HuH-7.5 (cell line): ENCODE measurements at regions not wholly inside any gene's neighbourhood (a gene's known extent, or its start where the extent isn't known, plus 50 kb on each side); places are given as distances from the start of the nearest gene placed in this dataset.

Source experiments
- DNase-seq: peaks from one replicate; pipeline ENCODE4 v3.0.0; 2011; ENCODE audit warnings: low spot score

DNA sequence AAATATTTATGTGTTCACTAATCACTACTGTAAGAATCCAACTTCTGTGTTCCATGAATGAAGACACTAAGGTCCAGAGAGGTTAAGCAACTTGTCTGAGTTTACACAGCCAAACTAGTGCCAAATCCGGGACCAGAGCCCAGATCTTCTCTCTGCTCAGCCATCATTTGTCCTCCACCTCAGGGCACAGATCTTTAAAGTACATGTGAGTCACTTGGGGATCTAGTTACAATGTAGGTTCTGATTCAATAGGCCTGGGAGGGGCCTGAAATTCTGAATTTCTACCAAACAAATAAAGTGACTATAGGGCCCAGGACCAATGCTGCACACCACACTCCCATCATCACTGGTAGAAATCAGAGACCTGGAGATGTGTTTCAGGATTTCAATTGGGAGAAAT is 162.9 kb downstream of the GXYLT1 start:
- no peak for DNase-seq

DNA sequence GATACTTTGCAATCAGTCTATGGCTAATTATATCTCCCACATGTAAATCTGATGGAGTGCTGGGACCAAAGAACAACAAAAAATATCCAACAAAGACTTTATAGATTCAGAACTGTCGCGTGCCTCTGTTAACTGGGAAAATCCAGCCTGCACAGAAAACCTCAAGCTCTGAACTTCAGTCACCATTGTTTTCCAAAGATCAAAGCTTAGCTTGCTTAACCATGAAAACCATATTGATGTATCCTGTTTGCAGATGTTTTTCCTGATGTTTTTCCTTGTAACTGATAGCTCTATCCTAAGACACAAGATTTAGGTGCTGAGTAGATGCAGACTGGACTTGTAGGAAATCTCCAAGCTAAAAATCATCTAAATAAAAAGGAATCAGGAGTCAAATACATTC is 163.7 kb downstream of the GXYLT1 start:
- no peak for DNase-seq

DNA sequence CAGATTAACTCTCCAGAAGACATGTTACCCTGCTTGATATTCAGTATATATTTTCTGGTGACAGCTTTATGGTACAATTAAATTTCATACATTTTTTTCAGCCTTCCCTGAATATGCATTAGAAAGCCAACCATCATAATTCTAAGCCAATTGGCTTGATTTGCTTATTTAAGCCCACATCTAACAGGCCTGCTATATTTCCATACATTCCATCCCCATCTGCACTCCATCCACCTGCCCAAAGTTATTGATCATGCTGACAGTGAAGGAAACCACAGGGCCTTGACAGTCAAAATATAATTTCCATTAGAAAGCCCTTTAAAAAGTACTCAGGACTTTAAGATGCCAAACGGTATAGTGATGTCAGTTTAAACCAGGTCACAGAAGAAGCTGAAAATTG is 164.3 kb downstream of the GXYLT1 start:
- no peak for DNase-seq

DNA sequence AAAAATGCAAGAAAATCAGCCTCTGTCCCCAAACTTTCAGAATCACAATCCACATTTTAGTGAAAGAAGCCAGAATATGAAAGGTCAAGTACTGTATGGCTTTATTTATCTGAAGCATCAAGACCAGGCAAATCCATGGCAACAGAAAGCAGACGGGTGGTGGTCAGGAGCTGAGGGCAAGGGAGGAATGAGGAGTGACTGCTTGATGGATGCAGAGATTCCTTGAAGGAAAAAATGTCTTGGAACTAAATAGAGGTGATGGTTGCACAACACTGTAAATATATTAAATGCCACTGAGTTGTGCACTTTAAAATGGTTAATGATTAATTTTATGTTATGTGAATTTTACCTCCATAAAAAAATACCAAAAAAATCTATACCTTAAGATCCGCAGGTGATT is 165.1 kb downstream of the GXYLT1 start:
- no peak for DNase-seq

DNA sequence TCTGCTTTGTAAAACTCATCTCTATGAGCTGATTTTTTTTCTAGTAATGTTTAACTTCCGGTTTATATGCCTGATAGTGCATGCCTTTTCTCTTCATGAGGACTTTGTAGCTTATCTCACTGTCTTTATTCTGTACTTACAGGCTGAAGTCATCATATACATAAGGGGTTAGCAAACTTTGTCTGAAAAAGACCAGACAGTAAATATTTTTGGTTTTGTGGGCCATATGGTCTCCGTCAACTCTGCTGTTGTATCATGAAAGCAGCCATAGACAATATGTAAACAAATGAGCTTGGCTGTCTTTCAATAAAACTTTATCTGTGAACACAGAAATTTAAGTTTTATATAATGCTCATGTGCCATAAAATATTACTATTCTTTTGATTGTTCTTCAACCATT is 172.1 kb downstream of the GXYLT1 start:
- no peak for DNase-seq

DNA sequence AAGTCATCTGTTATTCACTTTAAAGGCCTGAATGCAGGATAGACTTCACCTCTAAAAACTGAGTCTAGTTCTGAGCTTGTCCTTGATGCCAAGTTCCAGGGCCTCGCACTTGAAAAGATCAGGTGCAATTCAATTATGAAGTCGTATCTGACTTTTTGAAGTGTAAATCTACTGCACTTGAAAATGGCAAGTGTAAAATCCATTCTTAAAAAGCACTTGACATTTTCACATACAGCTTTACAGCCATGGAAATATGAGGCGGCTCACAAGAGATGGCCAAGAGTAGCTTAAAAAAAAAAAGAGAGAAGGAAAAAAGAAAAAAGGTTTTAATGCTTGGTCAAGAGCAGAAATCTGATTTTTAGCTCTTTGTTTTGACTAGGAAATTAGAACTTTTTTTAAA is 172.5 kb downstream of the GXYLT1 start:
- no peak for DNase-seq

DNA sequence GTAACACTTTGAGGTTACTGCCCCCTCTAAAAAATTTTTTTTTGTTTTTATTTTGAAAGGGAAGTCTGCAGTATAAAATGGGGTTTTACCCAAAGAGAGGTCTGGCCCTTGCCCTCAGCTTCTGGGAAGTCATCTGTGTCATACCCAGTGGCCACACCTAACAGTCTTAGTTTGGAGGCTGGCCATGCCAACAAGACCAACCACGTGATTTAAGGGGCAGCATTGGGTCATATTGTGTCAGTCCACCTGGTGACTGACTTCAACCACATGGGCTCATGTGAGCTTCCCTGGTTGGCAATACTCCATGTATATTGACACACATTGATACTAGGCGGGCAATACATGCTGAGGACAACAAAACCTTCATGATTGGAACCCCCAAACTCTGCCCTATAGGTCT is 173.9 kb downstream of the GXYLT1 start:
- DNase-seq: no peak

DNA sequence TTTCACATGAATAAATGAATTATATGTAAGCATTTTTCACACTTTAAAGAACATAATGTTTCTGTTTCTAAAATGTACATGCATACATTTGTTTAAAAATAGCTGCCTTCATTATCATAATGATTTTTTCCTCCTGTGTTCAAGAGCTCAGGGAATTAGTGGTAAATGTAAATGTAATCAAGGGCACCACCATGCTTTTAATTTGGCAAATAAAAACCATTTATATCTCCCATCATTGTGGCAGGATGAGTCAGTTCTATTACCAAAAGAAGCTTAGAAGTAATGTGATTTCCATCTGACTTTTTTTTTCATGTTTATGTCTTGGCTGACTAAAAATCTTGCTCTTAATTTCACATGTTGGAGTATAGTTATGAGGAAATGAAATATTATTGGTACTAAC is 176.1 kb downstream of the GXYLT1 start:
- no peak for DNase-seq

DNA sequence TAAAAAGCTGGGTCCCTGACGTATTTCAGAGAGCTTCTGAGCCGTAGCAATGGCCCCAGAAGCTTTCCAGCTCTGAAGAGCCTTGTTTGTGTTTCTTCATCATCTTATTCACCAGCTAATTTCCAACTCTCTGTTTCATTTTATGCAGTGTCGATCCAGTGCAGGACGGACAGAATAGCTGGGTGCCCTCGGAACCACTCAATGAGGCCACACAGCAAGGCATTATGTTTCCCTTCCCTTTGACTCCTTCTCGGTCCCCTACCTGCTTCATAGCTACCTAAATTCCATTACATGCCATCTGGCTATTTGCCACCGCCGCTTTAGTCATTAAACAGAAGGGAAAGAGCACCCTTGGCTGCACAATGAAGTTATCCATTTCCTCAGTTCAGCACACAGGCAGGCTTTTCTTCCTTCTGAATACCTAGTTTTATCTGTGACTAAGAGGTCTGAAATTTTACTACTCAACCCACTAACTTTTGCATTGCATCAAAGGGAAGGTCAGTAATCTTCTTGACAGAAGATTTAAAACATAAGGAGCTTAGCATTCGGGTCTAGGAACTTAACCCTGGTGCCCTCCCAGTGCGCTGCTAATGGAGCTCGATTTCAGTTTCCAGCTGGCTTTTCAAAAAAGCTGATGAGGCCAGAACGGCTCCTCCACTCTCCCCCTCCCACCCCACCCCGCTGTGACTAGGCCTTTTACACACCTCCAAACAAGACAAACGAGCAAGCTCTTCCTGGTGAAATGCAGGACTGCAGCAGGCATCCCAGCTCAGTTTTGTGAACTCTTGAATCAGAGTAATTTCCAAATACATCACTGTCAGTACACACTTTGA is 176.8 kb downstream of the GXYLT1 start:
- DNase-seq: no peak

DNA sequence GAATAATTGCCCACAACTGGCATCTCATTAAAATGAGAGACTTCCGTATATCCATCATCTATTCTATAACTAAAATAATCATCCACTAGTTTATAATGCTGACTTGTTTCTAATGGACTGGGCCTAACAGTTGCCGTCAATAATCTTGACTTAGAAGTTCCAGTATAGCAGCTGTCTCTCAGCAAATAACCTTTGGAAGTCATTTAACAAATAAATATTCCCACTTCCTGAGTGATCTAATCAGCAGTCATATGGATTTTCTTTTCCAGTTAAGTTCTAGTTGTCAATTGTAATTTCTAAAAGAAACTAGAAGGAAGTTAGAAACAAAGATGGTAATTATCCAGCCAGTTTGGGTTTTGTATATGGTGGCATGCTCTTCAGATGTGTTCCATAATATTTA is 177.8 kb downstream of the GXYLT1 start:
- no peak for DNase-seq

DNA sequence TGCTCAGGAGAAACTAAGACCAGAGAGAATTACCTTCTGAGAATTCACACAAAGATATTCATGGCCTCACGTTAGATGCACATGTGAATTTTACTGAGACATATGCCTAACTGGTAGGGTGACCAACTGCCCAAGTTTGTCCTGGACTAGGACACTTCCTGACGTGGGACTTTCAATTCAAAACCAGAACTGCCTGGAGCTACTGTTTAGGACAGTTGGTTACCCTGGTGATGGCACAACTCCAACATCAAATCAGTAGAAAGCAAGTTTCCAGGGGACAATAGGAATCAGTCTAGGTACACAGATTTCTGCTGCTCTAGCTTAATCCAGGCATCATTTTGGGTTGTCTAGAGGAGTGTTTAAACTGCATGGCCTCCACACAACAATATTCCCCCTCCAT is 178.7 kb downstream of the GXYLT1 start:
- no peak for DNase-seq

DNA sequence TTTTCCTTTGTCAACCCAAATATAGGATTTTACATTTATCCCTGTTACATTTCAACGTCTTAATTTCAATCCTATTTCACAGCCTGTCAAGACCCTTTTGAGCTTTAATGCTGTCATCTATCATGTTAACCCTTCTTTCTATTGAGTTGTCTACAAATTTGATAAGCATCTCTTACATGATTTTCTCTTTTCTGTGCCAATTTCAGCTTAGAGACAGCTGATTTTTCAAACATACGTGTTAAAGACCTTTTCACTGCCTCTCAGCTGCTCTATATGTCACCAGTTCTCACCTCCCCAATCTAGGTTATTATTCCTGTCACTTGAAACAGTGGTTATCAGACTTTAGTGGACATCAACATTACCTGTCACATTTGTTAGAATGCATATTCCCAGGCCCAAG is 181.3 kb downstream of the GXYLT1 start:
- no peak for DNase-seq

DNA sequence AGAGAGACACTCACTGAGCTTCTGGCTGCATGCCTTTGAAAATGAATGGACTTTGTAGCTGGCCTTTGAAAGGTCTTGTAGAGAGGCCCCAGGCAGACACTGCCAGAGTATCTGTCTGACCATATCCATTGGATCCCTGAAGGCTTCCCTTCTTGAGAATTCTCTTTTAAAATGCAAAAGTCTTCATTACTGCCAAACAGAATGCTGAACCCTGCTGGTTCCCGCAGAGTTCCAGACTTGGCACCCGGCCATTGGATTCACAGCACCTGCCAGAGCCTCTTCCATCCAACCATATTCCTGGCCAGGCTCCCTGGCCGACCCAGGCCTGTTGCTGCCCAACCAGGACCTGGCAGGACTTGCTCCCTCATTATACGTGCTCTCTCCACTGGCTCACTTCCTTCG is 182.5 kb downstream of the GXYLT1 start:
- no peak for DNase-seq

DNA sequence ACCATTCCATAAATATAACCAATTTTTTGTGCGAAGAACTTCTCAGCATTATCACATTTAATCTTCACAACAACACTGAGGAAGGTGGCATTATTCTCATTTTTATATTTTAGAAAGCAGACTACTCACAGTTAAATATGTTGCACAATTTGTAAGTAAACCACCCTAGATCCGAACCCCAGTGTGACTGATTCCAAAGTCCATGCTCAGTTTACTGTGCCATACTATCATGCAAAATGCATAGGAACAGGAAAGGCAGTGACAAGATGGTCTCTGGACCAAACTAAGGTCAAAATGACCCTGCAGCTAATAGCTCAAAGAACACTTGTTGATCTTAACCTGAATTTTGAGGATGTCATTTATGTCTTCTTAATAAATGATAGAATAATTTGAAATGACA is 185.4 kb downstream of the GXYLT1 start:
- DNase-seq: peak; percentile 13

DNA sequence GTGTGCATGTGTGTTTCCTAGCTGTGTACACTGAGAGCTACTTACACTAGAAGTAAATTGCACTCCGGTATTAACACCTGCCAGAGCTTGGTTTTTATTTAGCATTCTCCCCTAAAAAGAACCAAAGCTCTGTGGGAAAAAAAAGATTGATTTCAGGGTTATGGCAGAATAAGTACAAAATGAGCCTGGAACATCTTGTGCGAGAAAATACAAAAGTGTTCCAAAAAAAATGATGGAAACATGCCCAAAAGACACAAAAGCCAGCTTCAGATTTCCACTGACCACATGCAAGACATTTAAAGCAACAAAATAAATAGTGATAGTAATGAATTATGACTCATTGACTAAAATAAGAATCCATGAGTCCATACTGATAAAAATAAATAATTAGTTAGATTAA is 188.3 kb downstream of the GXYLT1 start:
- DNase-seq: no peak

DNA sequence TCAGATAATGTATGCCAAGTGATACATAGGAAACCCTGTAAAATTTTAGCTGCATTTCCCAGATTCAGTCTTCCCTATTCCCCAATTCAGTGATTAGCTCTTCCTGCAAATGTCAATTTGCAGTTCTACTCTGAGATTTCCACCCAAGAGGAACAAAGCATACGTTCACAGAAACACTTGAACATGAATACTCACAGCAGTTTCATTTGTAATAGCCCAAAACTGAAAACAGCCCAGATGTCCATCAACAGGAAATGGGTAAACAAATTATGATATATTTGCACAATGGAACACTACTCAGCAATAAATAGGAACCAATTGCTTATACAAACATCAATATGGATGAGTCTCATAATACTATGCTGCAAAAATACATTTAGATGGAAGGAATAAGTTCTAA is 194.2 kb downstream of the GXYLT1 start:
- no peak for DNase-seq

DNA sequence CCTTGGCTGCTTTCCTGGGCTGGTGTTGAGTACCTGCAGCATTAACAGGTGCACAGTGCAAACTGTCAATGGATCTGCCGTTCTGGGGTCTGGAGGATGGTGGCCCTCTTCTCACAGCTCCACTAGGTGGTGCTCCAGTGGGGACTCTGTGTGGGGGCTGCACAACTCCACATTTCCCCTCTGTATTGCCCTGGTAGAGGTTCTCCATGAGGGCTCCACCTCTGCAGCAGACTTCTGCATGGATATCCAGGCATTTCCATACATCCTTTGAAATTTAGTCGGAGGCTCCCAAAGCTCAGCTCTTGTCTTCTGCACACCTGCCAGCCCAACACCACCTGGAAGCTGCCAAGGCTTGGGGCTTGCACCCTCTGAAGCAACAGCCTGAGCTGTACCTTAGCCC is 198.6 kb downstream of the GXYLT1 start:
- no peak for DNase-seq

DNA sequence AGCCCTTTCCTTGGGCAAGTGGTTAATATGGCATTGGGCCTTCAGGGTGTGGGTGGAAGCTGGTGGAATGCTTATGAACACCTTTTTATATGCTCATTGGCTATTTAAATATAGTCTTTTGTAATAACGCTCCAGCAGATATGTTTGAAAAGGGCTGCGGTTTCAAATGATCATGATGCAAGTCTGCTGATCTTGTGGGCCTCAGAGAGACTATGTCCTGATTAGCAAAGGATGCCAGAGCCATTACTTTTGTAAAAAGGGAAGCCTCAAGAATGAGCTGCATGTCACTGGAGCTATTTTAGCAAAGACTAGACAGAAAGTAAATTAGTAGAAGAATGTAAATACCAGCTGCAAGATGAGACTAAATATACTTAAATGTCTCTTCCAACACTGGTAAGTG is 200.5 kb downstream of the GXYLT1 start:
- no peak for DNase-seq

DNA sequence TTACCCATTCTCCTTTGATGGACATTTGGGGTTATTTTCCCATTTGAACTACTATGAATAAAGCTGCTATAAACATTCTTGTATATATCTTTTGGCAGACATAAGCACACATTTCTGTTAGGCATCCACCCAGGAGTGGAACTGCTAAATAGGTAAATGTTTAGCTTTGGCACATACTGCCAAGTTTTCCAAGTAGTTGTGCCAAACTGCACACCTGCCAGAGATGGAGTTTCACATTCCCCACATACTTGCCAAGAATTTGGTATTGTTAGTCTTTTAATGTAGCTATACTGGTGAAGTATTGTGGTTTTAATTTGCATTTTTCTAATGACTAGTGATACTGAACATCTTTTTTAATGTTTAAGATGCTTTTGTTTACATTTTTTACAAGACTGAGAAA is 201.0 kb downstream of the GXYLT1 start:
- no peak for DNase-seq

DNA sequence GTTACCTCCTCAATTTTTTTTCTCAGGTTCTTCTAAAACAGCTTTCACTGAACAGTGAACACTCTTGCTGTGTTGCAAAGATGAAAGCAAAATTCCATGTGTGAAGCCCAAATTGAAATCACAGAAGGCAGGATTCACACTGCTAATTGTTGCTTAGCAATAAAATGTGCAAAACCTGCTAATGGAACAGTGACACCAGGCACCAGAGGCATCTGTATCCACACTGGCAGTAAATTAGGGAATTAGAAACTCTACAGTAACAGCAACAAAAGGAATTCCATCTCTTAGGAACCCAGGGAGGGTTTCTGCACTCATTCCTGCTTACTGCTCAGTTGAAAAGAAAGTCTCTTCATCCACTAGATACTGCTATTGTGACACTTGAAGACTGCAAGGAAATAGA is 202.3 kb downstream of the GXYLT1 start:
- no peak for DNase-seq

DNA sequence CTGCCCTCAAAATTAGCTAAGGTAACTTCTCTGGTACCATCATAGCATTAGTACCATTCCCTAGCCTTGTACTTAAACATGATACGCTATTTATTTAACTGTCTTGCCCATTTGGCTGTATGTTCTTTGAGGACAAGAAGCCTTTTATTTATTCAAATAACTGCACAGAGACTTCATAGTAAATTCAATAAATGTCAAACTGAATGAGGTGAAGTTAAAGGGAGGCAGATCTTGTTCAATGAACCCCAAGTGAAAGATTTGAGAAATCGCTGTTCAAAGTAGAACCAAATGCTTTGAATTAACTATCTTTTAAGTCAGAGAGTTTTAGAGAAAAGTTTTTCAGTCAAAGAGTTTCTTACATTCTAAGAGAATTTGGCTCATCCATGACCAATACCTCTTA is 203.6 kb downstream of the GXYLT1 start:
- no peak for DNase-seq

DNA sequence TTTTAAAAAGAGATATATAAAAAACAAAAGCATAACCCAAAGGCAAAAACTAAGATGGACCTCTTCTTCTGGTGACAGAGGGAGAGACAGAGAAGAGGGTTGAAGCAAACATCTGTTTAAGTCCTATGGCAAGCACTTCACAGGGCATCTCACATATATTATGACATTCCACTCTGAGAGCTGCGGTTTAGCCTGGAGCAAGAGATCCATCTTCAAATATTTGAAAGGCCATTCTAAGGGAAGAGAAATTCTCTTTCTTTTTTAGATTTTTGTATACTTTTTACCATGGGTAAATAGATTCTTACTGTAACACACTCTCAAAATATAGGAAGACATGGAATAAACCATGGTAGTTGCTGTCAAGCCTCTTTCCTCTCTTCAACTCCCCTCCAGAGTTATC is 204.1 kb downstream of the GXYLT1 start:
- DNase-seq: no peak

DNA sequence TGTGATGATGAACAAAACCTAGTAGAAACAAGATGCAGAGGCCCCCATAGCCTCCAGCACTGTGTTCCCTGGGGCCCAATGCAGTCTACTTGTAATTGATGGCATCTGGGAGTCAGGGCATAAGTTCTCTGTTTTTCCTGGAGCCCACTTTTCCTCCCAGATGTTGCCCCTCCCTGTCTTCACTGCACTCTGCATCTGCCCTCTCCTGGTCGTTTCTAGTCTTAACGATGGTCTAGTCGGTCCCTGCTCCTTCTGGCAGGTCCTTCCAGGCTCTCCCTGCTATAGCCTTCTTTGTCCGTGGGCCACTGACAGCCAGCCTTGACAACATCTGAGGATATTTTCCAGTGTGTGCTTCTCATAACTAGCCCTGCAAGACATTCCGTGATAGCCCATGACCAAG is 208.3 kb downstream of the GXYLT1 start:
- no peak for DNase-seq

DNA sequence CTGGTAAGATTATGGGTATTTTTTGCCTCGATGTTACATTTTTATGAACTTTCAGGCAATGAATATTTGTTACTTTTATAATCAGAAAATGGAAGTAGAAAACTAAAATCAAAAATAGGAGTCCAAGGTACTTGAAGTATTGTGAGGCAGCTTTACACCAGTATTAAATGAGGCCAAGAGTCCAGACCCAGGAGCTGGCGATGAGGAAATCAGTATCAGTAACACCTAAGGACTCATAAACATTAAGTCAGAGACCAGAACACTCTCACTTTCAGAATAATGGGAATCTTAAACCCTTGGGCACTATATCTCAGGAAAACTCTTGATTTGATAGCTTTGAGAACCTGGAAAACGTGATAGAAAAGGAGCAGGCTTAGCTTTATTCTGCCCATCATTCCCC is 208.8 kb downstream of the GXYLT1 start:
- DNase-seq: no peak
